22Rv1 (cell line): ENCODE measurements at regions not wholly inside any gene's neighbourhood (a gene's known extent, or its start where the extent isn't known, plus 50 kb on each side); places are given as distances from the start of the nearest gene placed in this dataset.

Experiments used
- H3K27ac ChIP-seq: fragments of 450-650 bp; 2 replicates; pipeline ENCODE4 v1.5.1; 2017
- ZFX ChIP-seq: fragments of 450-650 bp; IDR thresholded peaks from 2 replicates; pipeline ENCODE4 v1.6.1; 2017; ENCODE audit warnings: antibody characterized with exemption, borderline replicate concordance
- TF ChIP-seq, protein P1 (sequence below): fragments of 450-650 bp; IDR thresholded peaks from 2 replicates; pipeline ENCODE4 v1.5.1; 2017; ENCODE audit warnings: mild to moderate bottlenecking

DNA sequence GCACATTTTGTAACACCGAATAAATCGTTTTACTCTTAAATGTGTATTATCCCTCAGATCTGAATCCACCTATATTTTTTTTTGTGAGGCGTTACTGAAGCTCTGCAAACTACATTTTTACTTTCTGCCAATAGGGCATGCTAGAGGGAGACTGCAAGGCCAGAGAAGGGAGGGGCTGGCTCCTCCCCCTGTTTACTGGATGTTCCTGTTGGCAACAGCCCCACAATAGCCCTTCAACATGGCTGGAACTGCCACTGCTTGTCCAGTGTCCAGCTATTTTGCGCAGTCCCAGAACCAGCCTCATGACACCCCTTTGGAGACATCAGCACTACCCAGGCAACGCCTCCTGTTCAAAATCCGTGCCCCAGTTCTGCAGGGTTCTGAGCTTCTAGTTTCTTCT is 85.4 kb upstream of the MIER3 start:
- TF ChIP-seq, protein P1, sequence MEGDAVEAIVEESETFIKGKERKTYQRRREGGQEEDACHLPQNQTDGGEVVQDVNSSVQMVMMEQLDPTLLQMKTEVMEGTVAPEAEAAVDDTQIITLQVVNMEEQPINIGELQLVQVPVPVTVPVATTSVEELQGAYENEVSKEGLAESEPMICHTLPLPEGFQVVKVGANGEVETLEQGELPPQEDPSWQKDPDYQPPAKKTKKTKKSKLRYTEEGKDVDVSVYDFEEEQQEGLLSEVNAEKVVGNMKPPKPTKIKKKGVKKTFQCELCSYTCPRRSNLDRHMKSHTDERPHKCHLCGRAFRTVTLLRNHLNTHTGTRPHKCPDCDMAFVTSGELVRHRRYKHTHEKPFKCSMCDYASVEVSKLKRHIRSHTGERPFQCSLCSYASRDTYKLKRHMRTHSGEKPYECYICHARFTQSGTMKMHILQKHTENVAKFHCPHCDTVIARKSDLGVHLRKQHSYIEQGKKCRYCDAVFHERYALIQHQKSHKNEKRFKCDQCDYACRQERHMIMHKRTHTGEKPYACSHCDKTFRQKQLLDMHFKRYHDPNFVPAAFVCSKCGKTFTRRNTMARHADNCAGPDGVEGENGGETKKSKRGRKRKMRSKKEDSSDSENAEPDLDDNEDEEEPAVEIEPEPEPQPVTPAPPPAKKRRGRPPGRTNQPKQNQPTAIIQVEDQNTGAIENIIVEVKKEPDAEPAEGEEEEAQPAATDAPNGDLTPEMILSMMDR: peak; percentile 41
- no peak for TF ChIP-seq ZFX
- H3K27ac ChIP-seq: no peak overlapping the region

GRCh38 chr5:57041570-57041969 is 89.6 kb upstream of the MIER3 start:
- no peak for TF ChIP-seq ZFX
- TF ChIP-seq, protein P1: no peak
- no peak overlapping the region for H3K27ac ChIP-seq

GRCh38 chr5:57042524-57042931 is 90.6 kb upstream of the MIER3 start:
- TF ChIP-seq ZFX: no peak
- TF ChIP-seq, protein P1: no peak
- no peak overlapping the region for H3K27ac ChIP-seq

- no peak overlapping the region for H3K27ac ChIP-seq
- TF ChIP-seq, protein P1: no peak
- TF ChIP-seq ZFX: no peak
Observed at GRCh38 chr5:57054135-57054534, 102.2 kb upstream of the MIER3 start.

DNA sequence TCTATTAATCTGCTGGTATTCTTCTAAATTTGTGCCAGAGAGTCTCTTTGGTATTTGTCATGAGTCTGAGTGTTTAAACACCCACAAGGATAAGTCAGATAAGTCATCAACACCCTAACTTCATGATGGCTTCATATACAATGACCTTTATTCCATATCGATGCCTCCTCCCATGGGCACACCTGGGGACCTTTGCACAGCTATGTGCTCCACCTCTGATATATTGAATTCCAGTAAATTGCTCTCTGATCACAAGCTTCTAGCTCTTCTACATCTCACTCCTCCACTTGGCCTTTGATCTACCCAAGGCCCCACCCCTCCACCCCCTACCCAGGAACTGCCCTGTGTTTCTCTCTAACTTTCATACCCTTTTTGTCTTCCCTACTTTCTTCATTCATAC is 102.7 kb upstream of the MIER3 start:
- H3K27ac ChIP-seq: no peak overlapping the region
- TF ChIP-seq, protein P1: no peak
- no peak for TF ChIP-seq ZFX

DNA sequence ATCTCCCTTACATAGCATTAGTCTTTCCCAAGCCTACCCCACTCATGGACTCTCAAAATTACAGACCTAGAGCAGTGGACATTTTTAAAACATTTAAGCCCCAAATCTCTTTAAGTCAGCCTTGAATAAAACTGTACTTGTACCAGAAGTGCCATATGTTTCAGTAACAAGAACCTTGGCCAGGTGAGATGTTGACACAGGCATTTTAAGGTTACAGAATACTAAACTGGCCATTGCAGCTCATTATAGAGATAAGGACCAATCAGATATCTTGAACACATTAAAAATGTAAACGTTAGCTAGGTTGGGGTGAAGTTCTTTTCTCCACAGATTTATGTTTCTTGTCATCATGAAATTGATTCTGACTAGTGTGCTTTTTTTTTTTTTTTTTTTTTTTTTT is 103.8 kb upstream of the MIER3 start:
- TF ChIP-seq ZFX: no peak
- TF ChIP-seq, protein P1: no peak
- H3K27ac ChIP-seq: no peak overlapping the region

GRCh38 chr5:57063773-57064172 is 110.1 kb upstream of the GPBP1 start:
- no peak overlapping the region for H3K27ac ChIP-seq
- TF ChIP-seq, protein P1: no peak
- no peak for TF ChIP-seq ZFX
